Endothelial cell of umbilical vein (primary cell): ENCODE measurements at regions not wholly inside any gene's neighbourhood (a gene's known extent, or its start where the extent isn't known, plus 50 kb on each side); places are given as distances from the start of the nearest gene placed in this dataset.

Experiments
- BruUV-seq: library from RNA; stranded (reverse); fragments of 400-500 nt; replicated peaks from 2 replicates; lab custom pipeline; 2021; lab: Mats Ljungman, UMichigan
- CTCF ChIA-PET: fragments of 300-600, 350-600 bp; sonication (Branson Sonifier 250); formaldehyde crosslinking; loops from one replicate; lab custom pipeline; 2021; ENCODE audit warnings: antibody characterized with exemption, inconsistent platforms; lab: Charles Lee
- POLR2A ChIA-PET: fragments of 300-600, 350-600 bp; sonication (Branson Sonifier 250); formaldehyde crosslinking; loops from one replicate; lab custom pipeline; 2021; ENCODE audit warnings: antibody characterized with exemption, inconsistent platforms; lab: Charles Lee
- DNase-seq: peaks from one replicate; pipeline ENCODE4 v3.0.0-alpha.2; 2011; ENCODE audit warnings: low read depth, low spot score
- FAIRE-seq: peaks from 2 replicates; lab custom pipeline; 2011; peaks lifted over from hg19 to GRCh38; lab: Jason Lieb, UNC
- H2AFZ ChIP-seq: 2 replicates; pipeline ENCODE4 v1.6.0; 2012; ENCODE audit warnings: low read depth, low read length, control low read depth, inconsistent platforms
- H3K27ac ChIP-seq: 2 replicates; pipeline ENCODE4 v1.5.1; 2011; ENCODE audit warnings: low read depth, mild to moderate bottlenecking, control low read depth, low read length, moderate library complexity; ENCODE audit not compliant: insufficient read depth
- H3K27me3 ChIP-seq, 2 experiments: 2 replicates each; pipeline versions ENCODE4 v1.6.0 to v1.6.1; 2011; ENCODE audit warnings: low read length in 2 of 2, mixed read lengths in 1 of 2; ENCODE audit not compliant: control insufficient read depth in 2 of 2, insufficient read depth in 2 of 2
- H3K36me3 ChIP-seq, 2 experiments: 2 replicates in 1 of 2; 3 replicates in 1 of 2; pipeline ENCODE4 v1.5.1; 2011; ENCODE audit warnings: low read length in 2 of 2, mild to moderate bottlenecking in 1 of 2, moderate library complexity in 1 of 2; ENCODE audit not compliant: control insufficient read depth in 2 of 2, insufficient read depth in 2 of 2; ENCODE audit errors: extremely low read depth in 1 of 2
- H3K4me1 ChIP-seq: 3 replicates; pipeline ENCODE4 v1.5.1; 2011; ENCODE audit warnings: mild to moderate bottlenecking, low read length; ENCODE audit not compliant: control insufficient read depth, insufficient read depth; ENCODE audit errors: extremely low read depth
- H3K4me2 ChIP-seq: 2 replicates; pipeline ENCODE4 v1.6.1; 2011; ENCODE audit warnings: low read length, control low read depth, mixed read lengths; ENCODE audit not compliant: insufficient read depth
- H3K4me3 ChIP-seq, 3 experiments: fragments of 200-600 bp in 1 of 3; sonication (generic), shearing (Covaris generic) in 1 of 3; replicated peaks in 1 of 3; 2 replicates each; pipeline ENCODE4 v1.5.1; 2011 to 2016; ENCODE audit warnings: control low read depth in 3 of 3, low read length in 3 of 3, mild to moderate bottlenecking in 2 of 3, inconsistent platforms in 1 of 3, low read depth in 1 of 3, moderate library complexity in 1 of 3; ENCODE audit not compliant: insufficient read depth in 1 of 3
- H3K79me2 ChIP-seq: 2 replicates; pipeline ENCODE4 v1.6.0; 2012; ENCODE audit warnings: low read length, inconsistent platforms; ENCODE audit not compliant: control insufficient read depth, insufficient read depth
- H3K9ac ChIP-seq: replicated peaks from 2 replicates; pipeline ENCODE3; 2011; ENCODE audit warnings: low read length, control low read depth; ENCODE audit not compliant: insufficient read depth; ENCODE audit errors: extremely low read depth
- H3K9me1 ChIP-seq: replicated peaks from 3 replicates; pipeline ENCODE4 v1.6.0; 2011; ENCODE audit warnings: mild to moderate bottlenecking, low read length; ENCODE audit not compliant: control insufficient read depth, insufficient read depth; ENCODE audit errors: extremely low read depth
- H3K9me3 ChIP-seq: replicated peaks from 2 replicates; pipeline ENCODE4 v1.5.1; 2012; ENCODE audit warnings: low read length, inconsistent platforms; ENCODE audit not compliant: control insufficient read depth, insufficient read depth
- H4K20me1 ChIP-seq: replicated peaks from 2 replicates; pipeline ENCODE3; 2011; ENCODE audit warnings: mild to moderate bottlenecking, low read length; ENCODE audit not compliant: control insufficient read depth, insufficient read depth; ENCODE audit errors: extremely low read depth
- CTCF ChIP-seq, 2 donors: IDR thresholded peaks; 1 replicate in 1 of 2; 2 replicates in 1 of 2; pipeline ENCODE4 v1.5.1; 2011; ENCODE audit warnings: low read length in 2 of 2, mild to moderate bottlenecking in 2 of 2, moderate library complexity in 2 of 2, control low read depth in 1 of 2, inconsistent platforms in 1 of 2, low read depth in 1 of 2; ENCODE audit not compliant: insufficient read depth in 1 of 2; ENCODE audit errors: extremely low read depth in 1 of 2
- EZH2 ChIP-seq: IDR thresholded peaks from 2 replicates; pipeline ENCODE4 v1.6.1; 2012; ENCODE audit warnings: borderline replicate concordance, low read depth, mild to moderate bottlenecking, moderate library complexity, low read length, inconsistent platforms; ENCODE audit not compliant: severe bottlenecking
- FOS ChIP-seq: IDR thresholded peaks from 2 replicates; pipeline ENCODE4 v1.6.1; 2011; ENCODE audit warnings: mild to moderate bottlenecking, low read length, moderate library complexity, borderline replicate concordance; ENCODE audit not compliant: insufficient read depth
- GATA2 ChIP-seq: IDR thresholded peaks from 2 replicates; pipeline ENCODE4 v1.7.0; 2011; ENCODE audit warnings: low read depth, mild to moderate bottlenecking, moderate library complexity, mixed read lengths, low read length; ENCODE audit not compliant: insufficient read length, insufficient read depth
- JUN ChIP-seq: IDR thresholded peaks from 2 replicates; pipeline ENCODE4 v1.6.1; 2011; ENCODE audit warnings: borderline replicate concordance, low read depth; ENCODE audit not compliant: insufficient read length, insufficient read depth
- MAX ChIP-seq: IDR thresholded peaks from 2 replicates; pipeline ENCODE4 v1.6.1; 2011; ENCODE audit not compliant: insufficient read depth, insufficient read length
- MYC ChIP-seq: IDR thresholded peaks from one replicate; pipeline ENCODE4 v1.6.1; 2011; ENCODE audit warnings: mild to moderate bottlenecking, low read depth, low read length
- POLR2A ChIP-seq: IDR thresholded peaks from 2 replicates; pipeline ENCODE4 v1.6.1; 2012; ENCODE audit warnings: low read depth, mild to moderate bottlenecking, control low read depth, low read length
- POLR2AphosphoS5 ChIP-seq: IDR thresholded peaks from 2 replicates; pipeline ENCODE4 v1.6.1; 2012; ENCODE audit warnings: low read depth, mild to moderate bottlenecking, control low read depth, low read length, moderate library complexity; ENCODE audit not compliant: insufficient read depth
- dilution Hi-C: fragments of 300-500 bp; cut with MboI; formaldehyde crosslinking; loops from one replicate; pipeline ENCODE4 v1.15.0; 2019; ENCODE audit warnings: low sequenced_read_pairs; ENCODE audit not compliant: extremely low pct_ligation_motif_present
- intact Hi-C: fragments of 100-400 bp; cut with micrococcal nuclease; formaldehyde crosslinking; loops from one replicate; pipeline ENCODE4 v1.10.0; 2022

GRCh38 chr7:36775676-36776075 lies 51.4 kb upstream of the AOAH start:
- DNase-seq, result no peak
- H3K9ac ChIP-seq, result no peak overlapping the region
- no peaks in the 10 kb centered on the region for H3K36me3 ChIP-seq
- H4K20me1 ChIP-seq, result no peaks in the 10 kb centered on the region
- H3K79me2 ChIP-seq, result no peaks in the 10 kb centered on the region
- no peaks in the 10 kb centered on the region for H3K9me3 ChIP-seq
- H3K9me1 ChIP-seq, result no peaks in the 10 kb centered on the region
- H3K4me2 ChIP-seq, result no peak overlapping the region
- H3K4me1 ChIP-seq, result no peaks in the 10 kb centered on the region
- no peak for TF ChIP-seq MAX
- TF ChIP-seq CTCF (IDR thresholded peaks at IDR 0.05; ENCODE audit: extremely low read depth in 1 of 2, insufficient read depth in 1 of 2, low read depth in 1 of 2, low read length in 2 of 2), result no peak
- TF ChIP-seq MYC, result no peak
- no peak for TF ChIP-seq FOS
- TF ChIP-seq GATA2, result no peak
- no peak for TF ChIP-seq POLR2A
- no peak for TF ChIP-seq JUN
- TF ChIP-seq POLR2AphosphoS5, result no peak
- no peak for TF ChIP-seq EZH2
- H2AFZ ChIP-seq, result no peak overlapping the region
- dilution Hi-C loops, result no loop called here
- intact Hi-C loops, result no loop called here
- BruUV-seq, result no TSS peak
- no peak overlapping the region for H3K27ac ChIP-seq
- no peak for FAIRE-seq
- ChIA-PET CTCF (no interaction called here), POLR2A (no interaction called here)
- no peaks in the 10 kb centered on the region for H3K27me3 ChIP-seq
- H3K4me3 ChIP-seq, result no peak overlapping the region
